ENCODE measurements at regions not wholly inside any gene's neighbourhood (a gene's known extent, or its start where the extent isn't known, plus 50 kb on each side); places are given as distances from the start of the nearest gene placed in this dataset.
A peak's percentile ranks its signal among the peaks of the same experiment; 100 is the strongest.
"Not testable (repeated sequence)": the region's sequence is repeated elsewhere in the genome, so short reads cannot be mapped to it uniquely, and the experiment has no call there.

DNA sequence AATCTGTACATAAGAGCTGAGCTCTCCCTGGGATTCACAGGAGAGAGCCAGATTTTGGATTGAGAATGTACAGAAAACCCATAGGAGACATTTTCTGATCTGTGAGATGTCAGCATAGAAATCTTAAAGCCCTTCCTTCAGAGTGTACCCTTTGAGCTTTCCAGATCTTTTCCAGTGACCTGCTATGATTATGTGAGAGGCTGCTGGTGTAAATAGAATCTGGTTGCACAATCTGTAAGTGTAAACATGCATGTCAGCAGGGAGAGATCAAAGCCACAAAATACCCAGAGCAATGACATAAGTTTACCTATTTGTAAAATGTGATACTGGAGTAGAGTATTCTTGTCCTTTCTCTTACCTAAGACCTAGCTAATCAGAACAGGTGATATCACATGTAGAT lies 471.9 kb downstream of the FOXD4L5 start:
- not testable (repeated sequence) for DNase-seq (ENCODE audit: low spot score)

DNA sequence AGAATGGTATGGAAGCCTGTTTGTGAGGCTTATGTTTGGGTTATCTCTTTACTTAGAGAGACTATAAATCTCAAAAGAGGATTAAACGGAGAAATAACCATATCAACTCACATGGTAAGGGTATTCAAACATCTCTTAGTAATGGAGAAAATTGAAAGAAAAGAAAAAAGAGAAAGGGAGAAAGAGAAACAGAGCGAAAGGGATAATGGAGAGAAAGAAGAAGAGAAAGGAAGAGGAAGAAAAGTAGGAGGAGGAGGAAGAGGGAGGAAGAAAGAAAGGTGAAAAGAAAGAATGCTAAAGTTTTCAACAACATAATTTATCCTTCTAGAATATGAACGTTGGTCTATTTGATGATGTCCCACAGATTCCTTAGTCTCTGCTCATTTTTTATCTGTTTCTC lies 506.3 kb downstream of the FOXD4L5 start:
- not testable (repeated sequence) for DNase-seq (ENCODE audit: low spot score)

DNA sequence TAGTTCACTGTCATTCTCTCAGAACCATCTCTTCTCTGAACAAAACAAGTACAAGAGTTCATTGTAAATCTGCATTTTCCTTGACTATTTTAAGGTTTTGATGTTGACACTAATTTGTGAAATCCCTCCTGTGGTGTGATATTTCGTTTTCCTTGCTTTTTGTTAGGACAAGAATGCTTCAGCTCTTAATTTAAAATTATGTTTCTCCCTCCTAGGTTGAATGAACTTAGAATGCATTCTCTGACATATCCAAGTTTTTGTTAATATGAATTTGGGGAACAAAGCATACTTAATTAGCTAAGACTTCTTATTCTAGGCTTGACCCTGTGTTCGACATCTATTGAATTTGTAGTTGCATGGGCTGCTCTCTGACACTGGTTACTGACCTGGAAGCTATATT lies 508.7 kb downstream of the FOXD4L5 start:
- DNase-seq (ENCODE audit: low spot score): not testable (repeated sequence)

DNA sequence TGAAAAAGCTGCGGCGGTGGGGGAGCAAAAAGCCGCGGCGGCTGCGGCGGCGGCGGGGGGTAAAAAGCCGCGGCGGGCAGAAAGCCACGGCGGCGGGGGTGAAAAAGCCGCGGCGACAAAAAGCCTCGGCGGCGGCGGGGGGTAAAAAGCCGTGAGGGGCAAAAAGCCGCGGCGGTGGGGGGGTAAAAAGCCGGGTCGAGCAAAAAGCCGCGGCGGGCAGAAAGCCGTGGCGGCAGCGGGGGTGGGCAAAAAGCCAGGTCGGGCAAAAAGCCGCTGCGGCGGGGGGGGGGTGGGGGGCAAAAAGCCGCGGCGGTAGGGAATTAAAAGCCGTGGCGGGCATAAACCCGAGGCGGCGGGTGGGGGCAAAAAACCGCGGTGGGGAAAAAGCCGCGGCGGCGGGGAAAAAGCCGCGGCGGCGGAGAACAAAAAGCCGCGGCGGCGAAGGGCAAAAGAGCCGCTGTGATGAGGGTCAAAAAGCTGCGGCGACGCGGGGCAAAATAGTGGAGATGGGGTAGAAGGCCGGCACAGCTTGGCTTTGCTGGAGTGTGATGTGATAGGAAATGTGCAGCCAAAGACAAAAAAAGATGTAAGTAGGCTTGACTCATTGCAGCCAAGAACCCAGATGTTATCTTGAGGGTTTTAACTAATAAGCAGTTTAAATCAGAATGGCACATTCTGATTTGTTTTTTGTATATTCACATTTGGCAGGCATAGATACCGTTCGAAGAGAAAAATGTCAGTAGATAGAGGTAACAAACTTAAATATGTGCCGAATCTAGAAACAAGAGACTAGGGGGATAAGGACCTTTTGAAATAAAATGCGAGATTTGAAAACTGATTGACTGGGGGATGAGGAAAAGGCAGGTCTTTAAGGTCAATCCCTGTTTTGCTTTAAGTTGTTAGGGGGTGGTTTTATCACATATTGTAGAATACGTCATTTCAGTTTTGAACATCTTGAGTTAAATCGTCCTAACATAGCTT lies 509.9 kb downstream of the FOXD4L5 start:
- peak; percentile 1 for DNase-seq (ENCODE audit: low spot score)

DNA sequence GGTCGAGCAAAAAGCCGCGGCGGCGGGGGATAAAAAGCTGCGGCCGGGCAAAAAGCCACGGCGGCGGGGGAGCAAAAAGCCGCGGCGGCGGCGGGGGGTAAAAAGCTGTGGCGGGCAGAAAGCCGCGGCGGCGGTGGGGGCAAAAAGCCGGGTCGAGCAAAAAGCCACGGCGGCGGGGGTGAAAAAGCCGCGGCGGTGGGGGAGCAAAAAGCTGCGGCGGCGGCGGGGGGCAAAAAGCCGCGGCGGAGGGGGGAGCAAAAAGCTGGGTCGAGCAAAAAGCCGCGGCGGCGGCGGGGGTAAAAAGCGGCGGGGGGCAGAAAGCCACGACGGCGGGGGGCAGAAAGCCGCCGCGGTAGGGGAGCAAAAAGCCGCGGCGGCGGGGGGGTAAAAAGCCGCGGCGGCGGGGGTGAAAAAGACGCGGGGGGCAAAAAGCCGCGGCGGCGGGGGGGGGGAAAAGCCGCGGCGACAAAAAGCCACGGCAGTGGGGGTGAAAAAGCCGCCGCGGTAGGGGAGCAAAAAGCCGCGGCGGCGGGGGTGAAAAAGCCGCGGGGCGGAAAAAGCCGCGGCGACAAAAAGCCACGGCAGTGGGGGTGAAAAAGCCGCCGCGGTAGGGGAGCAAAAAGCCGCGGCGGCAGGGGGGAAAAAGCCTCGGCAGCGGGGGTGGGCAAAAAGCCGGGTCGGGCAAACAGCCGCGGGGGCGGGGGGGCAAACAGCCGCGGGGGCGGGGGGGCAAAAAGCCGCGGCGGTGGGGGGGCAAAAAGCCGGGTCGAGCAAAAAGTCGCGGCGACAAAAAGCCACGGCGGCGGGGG lies 510.8 kb downstream of the FOXD4L5 start:
- peak; percentile 0 for DNase-seq (ENCODE audit: low spot score)

DNA sequence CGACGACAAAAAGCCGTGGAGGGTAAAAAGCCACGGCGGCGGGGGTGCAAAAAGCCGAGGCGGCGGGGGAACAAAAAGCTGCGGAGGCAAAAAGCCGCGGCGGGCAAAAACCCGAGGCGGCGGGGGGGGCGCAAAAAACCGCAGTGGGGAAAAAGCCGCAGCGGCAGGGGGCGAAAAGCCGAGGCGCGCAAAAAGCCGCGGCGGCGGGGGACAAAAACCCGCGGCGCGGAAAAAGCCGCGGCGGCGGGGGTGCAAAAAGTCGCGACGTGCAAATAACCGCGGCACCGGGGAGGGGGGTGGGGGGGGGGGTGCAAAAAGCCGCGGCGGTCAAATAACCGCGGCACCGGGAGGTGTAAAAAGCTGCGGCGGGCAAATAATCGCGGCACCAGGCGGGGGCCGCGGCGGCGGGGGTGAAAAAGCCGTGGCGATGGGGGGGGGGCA lies 511.5 kb downstream of the FOXD4L5 start:
- DNase-seq (ENCODE audit: low spot score): peak; percentile 0

DNA sequence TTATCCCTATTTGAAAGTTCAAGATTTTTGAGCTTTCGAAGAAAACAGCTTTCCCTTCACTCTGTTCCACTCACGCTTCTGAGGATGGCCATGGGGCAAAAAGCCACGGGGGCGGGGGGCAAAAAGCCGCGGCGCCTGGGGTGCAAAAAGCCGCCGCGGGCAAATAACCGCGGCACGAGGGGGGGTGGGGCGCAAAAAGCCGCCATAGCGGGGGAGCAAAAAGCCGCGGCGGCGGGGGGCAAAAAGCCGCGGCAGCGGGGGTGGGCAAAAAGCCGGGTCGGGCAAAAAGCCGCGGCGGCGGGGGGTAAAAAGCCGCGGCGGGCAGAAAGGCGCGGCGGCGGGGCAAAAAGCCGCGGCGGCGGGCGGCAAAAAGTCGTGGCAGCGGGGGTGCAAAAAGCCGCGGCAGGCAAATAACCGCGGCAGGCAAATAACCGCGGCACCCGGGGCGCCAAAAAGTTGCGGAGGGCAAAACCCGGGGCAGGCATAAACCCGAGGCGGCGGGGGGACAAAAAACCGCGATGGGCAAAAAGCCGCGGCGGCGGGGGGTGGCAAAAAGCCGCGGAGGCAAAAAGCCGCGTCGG lies 512.2 kb downstream of the FOXD4L5 start:
- not testable (repeated sequence) for DNase-seq (ENCODE audit: low spot score)

DNA sequence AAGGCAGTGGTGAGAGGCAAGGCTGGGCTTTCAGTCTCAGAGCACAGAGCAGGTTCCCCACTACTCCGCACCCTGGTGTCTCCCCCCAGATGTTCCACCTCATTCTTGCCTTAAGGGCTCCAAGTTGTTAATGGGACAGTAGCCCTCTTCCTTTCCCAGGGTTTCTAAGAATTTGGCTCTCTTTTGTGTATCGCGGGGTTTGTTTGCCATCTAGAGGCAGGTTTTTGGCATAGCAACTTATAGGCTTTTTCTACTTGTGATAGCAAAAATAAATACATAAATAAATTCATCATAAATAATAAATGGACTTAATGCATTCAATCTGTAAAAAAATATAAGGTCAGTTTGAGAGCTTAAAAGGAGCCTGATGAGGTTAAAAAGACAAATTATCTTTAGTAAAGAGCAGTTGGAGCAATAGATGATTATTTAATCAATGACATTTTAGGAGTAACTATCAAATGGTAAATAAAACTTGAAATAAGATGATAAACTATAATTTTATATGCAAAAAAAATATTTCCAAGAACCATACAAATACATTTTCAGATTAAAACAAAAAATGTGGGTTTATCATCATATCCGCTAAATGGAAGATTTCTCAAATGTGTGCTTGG lies 512.8 kb downstream of the FOXD4L5 start:
- DNase-seq (ENCODE audit: low spot score): not testable (repeated sequence)
